Cardiac muscle cell (in vitro differentiated cells and primary cell): ENCODE measurements at regions not wholly inside any gene's neighbourhood (a gene's known extent, or its start where the extent isn't known, plus 50 kb on each side); places are given as distances from the start of the nearest gene placed in this dataset.
A peak's percentile ranks its signal among the peaks of the same experiment; 100 is the strongest.

ENCODE experiments used
- DNase-seq, 2 donors: peaks; one replicate each; pipeline versions ENCODE4 v3.0.0 to v3.0.0-alpha.2; 2010 to 2017; ENCODE audit warnings: low read depth in 1 of 2, low spot score in 1 of 2
- H3K27ac ChIP-seq: fragments of 200-600 bp; sonication (generic); 2 replicates; pipeline ENCODE4 v1.5.1; 2016
- H3K27me3 ChIP-seq: fragments of 200-600 bp; sonication (generic); 2 replicates; pipeline ENCODE4 v1.6.0; 2016; ENCODE audit warnings: control low read depth
- H3K36me3 ChIP-seq: fragments of 200-600 bp; sonication (generic); 2 replicates; pipeline ENCODE4 v1.5.1; 2016; ENCODE audit warnings: control low read depth
- H3K4me1 ChIP-seq: fragments of 200-600 bp; sonication (generic); 2 replicates; pipeline ENCODE4 v1.8.1; 2017; ENCODE audit warnings: low read depth, mild to moderate bottlenecking, mixed run types
- H3K4me3 ChIP-seq: fragments of 200-600 bp; sonication (generic); 2 replicates; pipeline ENCODE4 v1.5.1; 2016; ENCODE audit warnings: mild to moderate bottlenecking
- H3K9me3 ChIP-seq: fragments of 200-600 bp; sonication (generic); 2 replicates; pipeline ENCODE4 v1.5.1; 2017; ENCODE audit warnings: low read depth, mild to moderate bottlenecking, control low read depth
- TF ChIP-seq, protein P1 (sequence below): IDR thresholded peaks from 2 replicates; pipeline ENCODE4 v1.5.1; 2012; ENCODE audit warnings: low read depth, mild to moderate bottlenecking, low read length

DNA sequence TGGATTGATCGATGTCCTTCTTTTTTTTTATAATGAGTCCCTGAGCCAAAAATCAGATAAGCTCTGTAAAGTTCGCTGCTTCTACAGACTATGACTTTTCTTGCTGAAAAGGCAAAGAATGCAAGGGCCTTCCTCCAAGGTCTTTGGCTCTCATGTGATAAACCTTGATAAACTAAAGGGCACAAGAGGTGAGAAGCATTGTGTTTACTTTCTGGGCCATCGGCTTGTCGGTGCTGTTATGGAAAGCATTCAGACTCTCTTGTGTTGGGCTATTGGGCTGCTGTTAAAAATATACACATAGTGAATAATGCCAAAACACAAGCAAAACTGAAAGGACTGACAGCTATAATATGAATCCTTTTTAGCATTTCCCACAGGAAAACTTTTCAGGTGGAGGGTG, 472.4 kb upstream of the SPHKAP start:
- TF ChIP-seq, protein P1, sequence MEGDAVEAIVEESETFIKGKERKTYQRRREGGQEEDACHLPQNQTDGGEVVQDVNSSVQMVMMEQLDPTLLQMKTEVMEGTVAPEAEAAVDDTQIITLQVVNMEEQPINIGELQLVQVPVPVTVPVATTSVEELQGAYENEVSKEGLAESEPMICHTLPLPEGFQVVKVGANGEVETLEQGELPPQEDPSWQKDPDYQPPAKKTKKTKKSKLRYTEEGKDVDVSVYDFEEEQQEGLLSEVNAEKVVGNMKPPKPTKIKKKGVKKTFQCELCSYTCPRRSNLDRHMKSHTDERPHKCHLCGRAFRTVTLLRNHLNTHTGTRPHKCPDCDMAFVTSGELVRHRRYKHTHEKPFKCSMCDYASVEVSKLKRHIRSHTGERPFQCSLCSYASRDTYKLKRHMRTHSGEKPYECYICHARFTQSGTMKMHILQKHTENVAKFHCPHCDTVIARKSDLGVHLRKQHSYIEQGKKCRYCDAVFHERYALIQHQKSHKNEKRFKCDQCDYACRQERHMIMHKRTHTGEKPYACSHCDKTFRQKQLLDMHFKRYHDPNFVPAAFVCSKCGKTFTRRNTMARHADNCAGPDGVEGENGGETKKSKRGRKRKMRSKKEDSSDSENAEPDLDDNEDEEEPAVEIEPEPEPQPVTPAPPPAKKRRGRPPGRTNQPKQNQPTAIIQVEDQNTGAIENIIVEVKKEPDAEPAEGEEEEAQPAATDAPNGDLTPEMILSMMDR: no peak
- Histone ChIP-seq H3K27ac (no peak overlapping the region), H3K4me3 (no peak overlapping the region), H3K4me1 (peaks cover 35% of the 10 kb centered on the region), H3K9me3 (no peaks in the 10 kb centered on the region), H3K27me3 (no peaks in the 10 kb centered on the region), H3K36me3 (no peaks in the 10 kb centered on the region)
- no peak for DNase-seq

- Histone ChIP-seq H3K36me3 (no peaks in the 10 kb centered on the region), H3K4me3 (no peak overlapping the region), H3K4me1 (peaks cover 31% of the 10 kb centered on the region), H3K27ac (no peak overlapping the region), H3K9me3 (no peaks in the 10 kb centered on the region), H3K27me3 (no peaks in the 10 kb centered on the region)
- TF ChIP-seq, protein P1: no peak
- no peak for DNase-seq
Measured at GRCh38 chr2:228652366-228652765, 470.9 kb upstream of the SPHKAP start.

DNA sequence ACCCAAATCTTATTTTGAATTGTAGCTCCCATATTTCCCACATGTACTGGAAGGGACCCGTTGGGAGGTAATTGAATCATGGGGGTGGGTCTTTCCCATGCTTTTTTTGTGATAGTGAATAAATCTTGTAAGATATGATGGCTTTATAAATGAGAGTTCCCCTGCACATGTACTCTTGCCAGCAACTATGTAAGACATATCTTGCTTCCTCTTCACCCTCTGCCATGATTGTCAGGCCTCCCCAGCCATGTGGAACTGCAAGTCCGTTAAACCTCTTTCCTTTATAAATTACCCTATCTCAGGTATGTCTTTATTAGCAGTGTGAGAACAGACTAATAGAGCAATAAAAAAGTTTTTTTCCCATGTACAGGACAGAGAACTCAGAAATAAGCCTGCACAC, 468.4 kb upstream of the SPHKAP start:
- Histone ChIP-seq H3K36me3 (no peaks in the 10 kb centered on the region), H3K4me3 (no peak overlapping the region), H3K9me3 (no peaks in the 10 kb centered on the region), H3K27ac (peak overlapping the region; percentile 65), H3K4me1 (peaks cover 22% of the 10 kb centered on the region), H3K27me3 (no peaks in the 10 kb centered on the region)
- TF ChIP-seq, protein P1: no peak
- no peak for DNase-seq

DNA sequence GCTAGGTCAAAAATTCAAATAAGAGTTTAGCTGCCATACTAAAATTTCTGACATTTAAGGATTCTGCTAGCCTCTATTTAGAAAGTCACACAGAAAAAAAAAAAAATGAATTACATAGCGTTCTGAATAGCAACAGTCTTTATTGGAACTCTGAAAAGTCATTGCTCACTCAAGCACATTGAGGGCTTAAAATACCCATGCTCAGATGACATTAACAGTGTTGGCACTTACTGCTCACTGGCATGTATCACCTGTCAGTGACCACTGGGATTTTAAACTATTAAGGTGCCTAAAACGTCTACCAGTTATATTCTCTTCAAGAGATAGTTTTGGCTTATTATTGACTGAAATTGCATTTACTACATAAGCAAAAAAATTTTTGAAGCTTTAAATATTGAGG, 468.0 kb upstream of the SPHKAP start:
- peak in 1 of 2 donors; percentile 42 for DNase-seq
- TF ChIP-seq, protein P1: no peak
- peak overlapping the region; percentile 65 for H3K27ac ChIP-seq
- H3K4me1 ChIP-seq: peaks cover 23% of the 10 kb centered on the region
- H3K27me3 ChIP-seq: no peaks in the 10 kb centered on the region
- H3K36me3 ChIP-seq: no peaks in the 10 kb centered on the region
- H3K9me3 ChIP-seq: no peaks in the 10 kb centered on the region
- H3K4me3 ChIP-seq: no peak overlapping the region

DNA sequence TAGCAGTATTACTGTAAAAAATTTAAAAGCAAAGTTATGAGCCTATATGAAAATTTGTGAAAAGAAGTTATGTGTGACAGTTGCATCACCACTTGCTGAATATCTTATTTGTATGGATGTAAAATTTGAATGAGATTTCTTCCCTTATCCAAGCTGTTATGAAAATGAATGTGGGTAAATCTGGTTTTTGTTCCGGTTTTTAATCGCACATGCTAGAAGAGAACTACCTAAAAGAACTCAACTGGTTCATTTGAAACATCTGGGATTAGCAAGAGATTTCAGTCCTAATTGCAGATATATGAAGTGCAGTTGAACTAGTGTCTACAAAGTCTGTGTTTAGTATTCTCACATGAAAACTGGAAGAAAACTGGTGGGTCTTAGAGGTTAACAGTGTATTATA, 467.1 kb upstream of the SPHKAP start:
- TF ChIP-seq, protein P1: no peak
- H3K27ac ChIP-seq: no peak overlapping the region

DNA sequence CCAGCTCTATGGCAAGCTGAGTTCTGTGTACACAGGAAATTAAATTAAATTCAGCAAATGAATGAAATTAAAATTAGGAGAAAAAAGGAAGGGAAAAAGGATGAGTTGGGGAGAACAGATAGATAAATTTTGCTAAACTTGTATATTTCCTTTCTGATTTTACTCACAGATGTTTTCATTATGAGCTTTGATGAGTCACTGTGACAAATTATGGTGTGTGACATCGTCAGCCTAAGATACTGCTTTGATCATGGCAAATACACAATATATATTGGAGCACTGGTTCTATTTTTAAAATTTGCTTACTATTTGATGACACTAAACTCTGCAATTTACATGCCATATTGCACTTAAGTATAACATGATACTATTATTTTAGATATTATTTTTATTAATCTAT, 464.6 kb upstream of the SPHKAP start:
- H3K9me3 ChIP-seq: no peaks in the 10 kb centered on the region
- DNase-seq: no peak
- no peak overlapping the region for H3K27ac ChIP-seq
- H3K36me3 ChIP-seq: no peaks in the 10 kb centered on the region
- TF ChIP-seq, protein P1: no peak
- no peak overlapping the region for H3K4me3 ChIP-seq
- peaks cover 21% of the 10 kb centered on the region for H3K4me1 ChIP-seq
- no peaks in the 10 kb centered on the region for H3K27me3 ChIP-seq

More for the DNA sequence above, 467.1 kb upstream of the SPHKAP start:
- Histone ChIP-seq H3K9me3 (no peaks in the 10 kb centered on the region), H3K4me3 (no peak overlapping the region), H3K27me3 (no peaks in the 10 kb centered on the region), H3K36me3 (no peaks in the 10 kb centered on the region), H3K4me1 (peaks cover 29% of the 10 kb centered on the region)
- no peak for DNase-seq
